H1 (cell line): ENCODE measurements at regions not wholly inside any gene's neighbourhood (a gene's known extent, or its start where the extent isn't known, plus 50 kb on each side); places are given as distances from the start of the nearest gene placed in this dataset.

Source experiments
- EZH2 ChIP-seq: fragments of 200-600 bp; sonication (generic); IDR thresholded peaks from 2 replicates; pipeline ENCODE4 v1.7.1; 2012; ENCODE audit warnings: low read depth, mild to moderate bottlenecking, moderate library complexity, low read length, inconsistent platforms; ENCODE audit not compliant: severe bottlenecking
- SRF ChIP-seq: IDR thresholded peaks from 2 replicates; pipeline ENCODE4 v1.6.1; 2011; ENCODE audit warnings: mild to moderate bottlenecking, low read depth, low read length, moderate library complexity
- TAF7 ChIP-seq: optimal IDR thresholded peaks from 2 replicates; pipeline ENCODE3; 2011; ENCODE audit warnings: low read depth, mild to moderate bottlenecking, inconsistent platforms, low read length, moderate library complexity, borderline replicate concordance
- TF ChIP-seq, protein P1 (sequence below): IDR thresholded peaks from 2 replicates; pipeline ENCODE4 v1.6.1; 2012; ENCODE audit warnings: low read length, inconsistent platforms
- TF ChIP-seq, protein P2 (sequence below): IDR thresholded peaks from 2 replicates; pipeline ENCODE4 v1.6.1; 2012; ENCODE audit warnings: inconsistent platforms

DNA sequence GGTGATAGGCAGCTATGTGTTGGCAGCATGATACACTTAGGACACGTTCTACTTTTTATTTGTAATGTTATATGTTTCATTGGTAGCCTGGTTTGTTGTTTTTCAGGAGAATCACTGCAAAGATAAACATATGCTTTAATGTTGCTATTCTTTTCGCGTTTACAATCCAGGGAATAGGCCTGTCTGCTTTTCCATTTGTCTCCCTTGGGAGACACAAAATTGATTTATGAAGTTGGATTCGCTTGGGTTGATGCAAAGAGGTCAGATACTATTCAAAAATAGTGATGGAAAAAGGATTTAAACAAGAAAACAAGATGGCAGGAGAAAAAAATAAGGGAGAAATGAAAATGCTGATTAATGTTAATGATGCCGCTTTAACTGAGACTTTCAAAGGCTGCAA is 179.5 kb upstream of the SOX4 start (continued):
- TF ChIP-seq, protein P1, sequence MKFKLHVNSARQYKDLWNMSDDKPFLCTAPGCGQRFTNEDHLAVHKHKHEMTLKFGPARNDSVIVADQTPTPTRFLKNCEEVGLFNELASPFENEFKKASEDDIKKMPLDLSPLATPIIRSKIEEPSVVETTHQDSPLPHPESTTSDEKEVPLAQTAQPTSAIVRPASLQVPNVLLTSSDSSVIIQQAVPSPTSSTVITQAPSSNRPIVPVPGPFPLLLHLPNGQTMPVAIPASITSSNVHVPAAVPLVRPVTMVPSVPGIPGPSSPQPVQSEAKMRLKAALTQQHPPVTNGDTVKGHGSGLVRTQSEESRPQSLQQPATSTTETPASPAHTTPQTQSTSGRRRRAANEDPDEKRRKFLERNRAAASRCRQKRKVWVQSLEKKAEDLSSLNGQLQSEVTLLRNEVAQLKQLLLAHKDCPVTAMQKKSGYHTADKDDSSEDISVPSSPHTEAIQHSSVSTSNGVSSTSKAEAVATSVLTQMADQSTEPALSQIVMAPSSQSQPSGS = no peak
- TF ChIP-seq TAF7 (no peak), SRF (no peak), EZH2 (no peak)
- TF ChIP-seq, protein P2, sequence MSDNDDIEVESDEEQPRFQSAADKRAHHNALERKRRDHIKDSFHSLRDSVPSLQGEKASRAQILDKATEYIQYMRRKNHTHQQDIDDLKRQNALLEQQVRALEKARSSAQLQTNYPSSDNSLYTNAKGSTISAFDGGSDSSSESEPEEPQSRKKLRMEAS = no peak
